Esophagus mucosa (tissue), 1 donor: ENCODE measurements at regions not wholly inside any gene's neighbourhood (a gene's known extent, or its start where the extent isn't known, plus 50 kb on each side); places are given as distances from the start of the nearest gene placed in this dataset.
"Not testable (repeated sequence)": the region's sequence is repeated elsewhere in the genome, so short reads cannot be mapped to it uniquely, and the experiment has no call there.

ENCODE experiments used
- ATAC-seq: fragments of 200-7000 bp; cut with Tn5 transposase; one replicate; pipeline ENCODE4 v1.9.1; 2020
- donor health status: DM: yes; HTN: yes; CAD: no.

DNA sequence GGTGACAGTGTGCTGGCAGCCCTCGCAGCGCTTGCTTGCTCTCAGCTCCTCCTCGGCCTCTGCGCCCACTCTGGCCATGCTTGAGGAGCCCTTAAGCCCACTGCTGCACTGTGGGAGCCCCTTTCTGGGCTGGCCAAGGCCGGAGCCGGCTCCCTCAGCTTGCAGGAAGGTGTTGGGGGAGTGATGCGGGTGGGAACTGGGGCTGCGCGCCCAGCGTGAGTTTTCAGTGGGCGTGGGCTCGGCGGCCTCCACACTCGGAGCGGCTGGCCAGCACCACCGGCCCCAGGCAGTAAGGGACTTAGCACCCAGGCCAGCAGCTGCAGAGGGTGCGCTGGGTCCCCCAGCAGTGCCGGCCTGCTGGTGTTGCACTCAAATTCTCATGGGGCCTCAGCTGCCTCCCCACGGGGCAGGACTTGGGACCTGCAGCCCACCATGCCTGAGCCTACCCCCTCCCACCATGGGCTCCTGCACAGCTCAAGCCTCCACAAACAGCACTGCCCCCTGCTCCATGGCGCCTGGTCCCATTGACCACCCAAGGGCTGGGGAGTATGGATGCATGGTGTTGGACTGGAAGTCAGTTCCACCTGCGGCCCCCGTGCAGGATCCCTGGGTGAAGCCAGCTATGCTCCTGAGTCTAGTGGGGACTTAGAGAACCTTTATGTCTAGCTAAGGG is 223.1 kb upstream of the PTPRD start:
- no peak for ATAC-seq

DNA sequence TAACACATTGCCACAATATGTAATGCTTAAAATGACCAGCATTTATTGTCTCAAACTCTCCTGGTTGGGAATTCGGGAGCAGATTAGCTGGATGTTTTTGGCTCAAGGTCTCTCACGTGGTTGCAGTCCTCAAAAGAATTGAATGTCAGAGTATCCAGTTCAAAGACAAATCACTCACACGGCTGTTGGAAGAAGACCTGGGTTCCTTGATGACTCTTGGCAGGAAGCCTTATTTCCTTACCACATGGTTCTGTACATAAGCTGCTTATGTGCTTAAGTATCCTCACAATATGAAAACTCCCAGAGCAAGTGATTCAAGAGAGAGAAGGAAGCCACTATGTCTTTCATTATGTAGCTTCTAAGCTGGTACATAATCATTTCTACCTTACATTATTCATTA is 230.3 kb upstream of the PTPRD start:
- no peak for ATAC-seq

DNA sequence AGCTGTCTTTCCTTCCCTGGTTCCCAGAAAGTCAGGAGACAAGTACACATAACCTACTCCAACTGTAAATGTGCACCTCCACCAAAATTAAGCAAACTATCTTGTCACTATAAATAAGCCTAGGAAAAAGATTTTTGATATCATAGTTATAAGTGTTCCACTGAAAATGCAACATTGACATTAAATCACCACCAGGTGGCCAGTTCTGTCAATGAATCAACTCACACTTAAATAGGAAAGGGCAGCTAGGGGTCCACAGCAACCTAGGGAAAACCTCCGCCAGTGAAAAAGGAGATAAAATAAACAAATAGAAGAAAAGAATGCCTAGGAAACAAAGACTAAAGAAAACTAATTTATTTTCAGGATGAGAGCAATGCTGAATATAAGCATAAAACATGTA is 243.0 kb upstream of the PTPRD start:
- ATAC-seq, result no peak

GRCh38 chr9:10858817-10859216 is 246.0 kb upstream of the PTPRD start:
- ATAC-seq, result no peak

DNA sequence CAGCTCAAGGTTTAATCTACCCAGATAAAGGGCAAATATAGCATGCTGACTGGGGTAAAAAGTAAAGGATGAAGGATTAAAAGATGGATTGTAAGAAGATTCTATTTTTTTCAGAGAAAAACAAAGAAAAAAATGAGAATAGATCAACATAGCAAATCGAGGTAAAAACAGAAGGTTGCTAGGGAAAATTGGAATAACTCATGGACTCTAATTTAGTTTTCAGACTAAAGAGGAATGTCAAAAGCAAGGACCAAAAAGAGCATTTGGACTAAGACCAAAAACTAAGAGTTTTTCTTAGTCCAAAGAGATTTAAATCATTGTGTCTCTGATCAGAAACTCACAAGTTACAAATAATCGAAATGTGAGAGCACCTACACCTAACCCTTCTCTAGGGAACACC is 250.7 kb upstream of the PTPRD start:
- no peak for ATAC-seq

DNA sequence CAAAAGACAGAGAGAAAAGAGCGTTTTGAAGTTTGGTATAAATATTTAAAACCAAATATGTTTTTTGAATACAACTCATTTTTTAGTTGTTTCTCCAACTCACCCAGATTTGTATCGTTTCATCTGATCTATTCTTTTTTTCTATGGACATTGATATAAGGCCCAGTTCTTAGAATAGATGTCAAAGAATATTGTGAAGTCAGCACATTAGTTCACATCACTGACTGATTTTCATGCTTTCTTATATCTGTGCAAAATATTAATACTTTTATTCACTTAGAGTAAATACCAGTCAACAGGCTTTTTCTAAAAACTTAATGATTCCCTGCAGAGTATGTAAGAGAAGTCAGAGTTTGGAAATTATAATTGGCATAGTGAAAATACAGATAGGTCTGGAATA is 254.4 kb upstream of the PTPRD start:
- no peak for ATAC-seq

GRCh38 chr9:10869687-10870086 is 256.9 kb upstream of the PTPRD start:
- no peak for ATAC-seq

DNA sequence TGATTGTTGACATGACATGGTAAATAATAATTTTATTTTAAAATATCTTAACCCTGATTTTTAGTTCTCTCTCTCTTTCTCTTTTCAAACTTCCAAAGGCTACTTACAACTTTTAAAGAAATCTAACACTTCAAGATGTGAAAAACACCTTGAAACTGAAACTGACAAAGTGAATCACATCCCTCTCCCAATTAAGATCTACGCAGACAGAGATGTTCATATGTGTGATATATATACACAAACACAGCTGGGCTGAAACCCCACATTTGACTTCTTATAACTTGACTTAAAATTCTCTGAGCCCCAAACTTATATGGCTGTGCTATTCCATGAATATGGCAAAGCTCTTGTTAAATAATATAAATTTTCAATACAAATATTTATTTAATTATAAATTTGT is 261.2 kb upstream of the PTPRD start:
- no peak for ATAC-seq

- no peak for ATAC-seq
Measured at GRCh38 chr9:10875752-10876151, 262.9 kb upstream of the PTPRD start.

DNA sequence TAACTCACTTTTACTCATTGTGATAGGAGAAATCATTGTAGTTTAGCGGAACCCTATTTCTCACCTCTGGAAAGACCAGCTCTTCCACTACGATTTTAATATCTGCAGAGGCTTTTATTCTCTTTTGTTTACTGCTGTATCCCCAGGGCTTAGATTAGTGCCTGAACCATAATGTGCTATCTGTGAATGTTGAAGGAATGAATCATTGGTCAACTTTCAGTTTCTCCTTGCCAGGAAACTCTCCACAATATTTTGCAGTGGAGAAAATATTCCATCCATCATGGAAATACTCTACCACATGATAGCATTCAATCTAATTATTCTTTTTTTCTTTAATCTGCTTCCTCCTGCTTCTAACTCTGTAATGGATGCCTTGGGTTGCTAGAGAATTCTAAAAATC is 263.5 kb upstream of the PTPRD start:
- ATAC-seq, result no peak

DNA sequence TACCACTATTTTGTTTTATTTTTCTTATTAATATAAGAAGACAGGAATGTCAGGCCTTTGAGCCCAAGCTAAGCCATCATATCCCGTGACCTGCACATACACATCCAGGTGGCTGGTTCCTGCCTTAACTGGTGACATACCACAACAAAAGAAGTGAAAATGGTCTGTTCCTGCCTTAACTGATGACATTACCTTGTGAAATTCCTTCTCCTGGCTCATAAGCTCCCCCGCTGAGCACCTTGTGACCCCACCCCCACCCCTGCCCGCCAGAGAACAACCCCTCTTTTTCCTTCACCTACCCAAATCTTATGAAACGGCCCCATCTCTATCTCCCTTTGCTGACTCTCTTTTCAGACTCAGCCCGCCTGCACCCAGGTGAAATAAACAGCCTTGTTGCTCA is 277.5 kb upstream of the PTPRD start:
- ATAC-seq, result not testable (repeated sequence)

DNA sequence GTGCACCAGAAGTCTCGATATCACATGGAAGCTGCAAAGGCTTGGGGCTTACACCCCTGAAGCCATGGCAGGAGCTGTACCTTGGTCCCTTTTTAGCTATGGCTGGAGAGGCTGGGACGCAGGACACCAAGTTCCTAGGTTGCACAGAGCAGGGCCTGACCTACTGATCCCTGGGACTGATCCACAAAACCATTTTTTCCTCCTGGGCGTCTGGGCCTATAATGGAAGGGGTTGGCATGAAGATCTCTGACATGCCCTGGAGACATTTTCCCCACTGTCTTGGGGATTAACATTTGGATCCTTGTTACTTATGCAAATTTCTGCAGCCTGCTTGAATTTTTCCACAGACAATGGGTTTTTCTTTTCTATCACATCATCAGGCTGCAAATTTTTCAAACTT is 286.7 kb upstream of the PTPRD start:
- ATAC-seq, result no peak

DNA sequence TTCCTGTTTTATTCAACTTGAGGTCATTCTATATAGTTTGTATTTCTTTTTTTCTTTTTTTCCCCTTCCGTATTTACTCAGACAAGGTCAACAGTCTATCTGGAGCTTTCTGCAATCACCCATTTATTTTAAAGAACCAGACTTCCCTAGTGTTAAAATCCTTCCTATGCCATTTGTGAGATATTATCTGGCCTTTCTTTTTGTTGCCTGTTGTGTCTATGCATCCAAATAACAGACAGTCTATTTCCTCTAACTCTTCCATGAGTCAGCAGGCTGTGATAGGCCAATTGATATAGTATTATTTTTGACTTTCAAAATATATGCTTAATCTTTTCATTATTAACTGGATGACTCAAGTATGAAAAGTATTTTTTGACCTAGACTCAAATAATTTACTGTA is 291.2 kb upstream of the PTPRD start:
- no peak for ATAC-seq

- ATAC-seq, result no peak
Measured at GRCh38 chr9:10910779-10911178, 298.0 kb upstream of the PTPRD start.

- ATAC-seq, result no peak
Measured at GRCh38 chr9:10911373-10911772, 298.6 kb upstream of the PTPRD start.

DNA sequence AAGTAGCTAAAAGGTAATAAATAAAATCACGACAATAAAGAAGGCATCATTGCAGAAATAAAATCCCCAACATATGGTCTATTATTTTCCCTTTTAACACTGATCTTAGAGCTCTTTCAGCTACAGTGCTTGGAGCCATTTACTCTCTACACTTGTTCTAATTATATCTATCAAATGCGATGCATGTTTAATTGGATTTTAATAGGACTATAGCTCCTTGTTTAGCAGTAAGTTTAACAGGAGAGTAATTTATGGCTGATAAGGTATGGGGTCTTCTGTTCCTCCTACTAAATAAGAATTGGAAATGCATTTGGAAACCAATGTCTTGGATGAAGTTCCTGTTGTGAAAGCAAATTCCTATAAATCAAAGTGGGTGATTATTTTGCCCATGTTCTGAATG is 304.2 kb upstream of the PTPRD start:
- ATAC-seq, result no peak

- ATAC-seq, result no peak
Measured at GRCh38 chr9:10921671-10922070, 308.9 kb upstream of the PTPRD start.

DNA sequence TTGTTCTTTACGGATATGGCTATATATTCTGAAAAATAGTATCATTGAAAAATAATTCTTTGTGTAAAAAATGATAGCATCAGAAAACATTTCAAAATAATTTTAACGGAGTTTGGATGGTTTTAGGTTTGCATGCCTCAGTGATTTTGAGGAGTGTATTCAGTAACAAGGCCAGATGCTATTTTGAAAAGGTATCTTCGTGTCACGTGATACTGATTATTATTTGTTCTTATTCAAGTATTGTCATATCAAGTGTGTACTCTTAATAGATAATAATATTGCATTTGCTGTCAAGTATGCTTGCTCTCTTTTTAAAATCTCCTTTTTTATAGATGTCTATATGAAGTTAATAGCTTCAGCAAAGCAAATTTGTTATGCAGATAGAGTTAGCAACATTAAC is 313.1 kb upstream of the PTPRD start:
- ATAC-seq, result no peak

DNA sequence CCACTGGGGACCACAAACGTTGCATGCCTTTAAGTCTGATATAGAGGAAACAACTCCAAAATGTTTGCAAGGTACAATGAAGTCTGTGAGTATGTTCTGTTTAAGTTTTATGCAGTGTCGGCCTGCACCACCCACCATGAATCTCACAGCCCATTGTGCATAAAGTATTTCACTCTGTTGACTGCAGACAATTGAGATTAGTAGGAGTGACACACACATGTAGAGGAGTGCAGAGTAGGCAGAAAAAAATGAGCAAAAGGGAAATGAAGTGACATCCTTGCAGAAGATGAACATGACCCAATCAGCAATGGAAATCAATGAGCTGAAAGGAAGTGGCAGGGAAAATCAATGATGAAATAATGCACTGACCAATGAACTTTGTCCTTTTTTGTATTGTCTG is 315.6 kb upstream of the PTPRD start:
- no peak for ATAC-seq

GRCh38 chr9:10930081-10930480 is 317.3 kb upstream of the PTPRD start:
- no peak for ATAC-seq

GRCh38 chr9:10946676-10947410 is 334.0 kb upstream of the PTPRD start:
- no peak for ATAC-seq

DNA sequence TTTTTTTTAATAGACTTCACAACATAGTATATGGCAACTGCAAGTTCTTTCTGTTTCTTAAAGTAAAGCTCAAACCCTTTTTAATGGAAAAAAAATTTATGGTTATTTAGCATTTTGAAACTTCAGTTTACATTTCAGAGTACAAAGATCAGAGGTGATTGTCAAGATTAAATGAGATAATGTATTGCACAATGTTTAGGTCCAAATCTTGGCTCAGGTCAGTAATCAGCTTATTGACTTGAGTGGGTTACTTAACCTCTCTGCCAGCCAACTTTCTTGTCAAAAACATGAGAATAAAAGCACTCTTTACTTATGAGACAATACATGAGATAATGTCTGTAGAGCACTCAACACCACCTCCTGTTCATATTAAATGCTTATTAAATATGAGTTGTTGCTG is 345.1 kb upstream of the PTPRD start:
- ATAC-seq, result no peak

GRCh38 chr9:10961883-10962282 is 349.1 kb upstream of the PTPRD start:
- ATAC-seq, result no peak

GRCh38 chr9:10983251-10983650 is 370.4 kb upstream of the PTPRD start:
- ATAC-seq, result no peak

DNA sequence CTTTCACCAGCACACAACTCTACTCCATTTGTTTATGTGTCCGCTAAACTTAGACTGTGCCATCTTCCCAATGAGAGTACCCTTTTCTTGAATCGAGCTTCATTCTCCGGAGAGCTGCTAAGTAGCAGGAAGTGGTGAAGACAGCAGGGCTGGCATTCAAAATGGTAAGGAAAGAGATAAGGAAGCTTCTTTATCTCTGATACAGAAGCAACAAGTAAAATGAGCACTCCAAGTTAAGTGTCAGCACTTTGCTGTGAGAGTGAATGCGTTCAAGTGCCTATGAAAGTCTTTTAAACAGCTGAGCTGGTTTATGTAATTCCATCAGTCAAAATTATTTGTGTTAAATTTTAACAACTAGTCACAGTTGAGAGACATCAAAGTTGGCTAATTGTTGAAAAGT is 386.8 kb upstream of the PTPRD start:
- no peak for ATAC-seq
